HL-60 (cell line): ENCODE measurements at regions not wholly inside any gene's neighbourhood (a gene's known extent, or its start where the extent isn't known, plus 50 kb on each side); places are given as distances from the start of the nearest gene placed in this dataset.

Experiments used
- DNase-seq, 2 experiments: peaks; one replicate each; pipeline ENCODE4 v3.0.0-alpha.2; 2010 to 2020; ENCODE audit warnings: low read depth in 1 of 2, low spot score in 1 of 2
- H3K27ac ChIP-seq: fragments of 250-450 bp; sonication (Bioruptor Pico); replicated peaks from 2 replicates; pipeline ENCODE4 v1.5.1; 2020; ENCODE audit warnings: mild to moderate bottlenecking, moderate library complexity
- H3K27me3 ChIP-seq: fragments of 250-450 bp; sonication (Bioruptor Pico); 2 replicates; pipeline ENCODE4 v1.5.1; 2021; ENCODE audit warnings: mild to moderate bottlenecking, moderate library complexity; ENCODE audit not compliant: insufficient read depth, poor library complexity, severe bottlenecking
- H3K4me3 ChIP-seq: replicated peaks from 2 replicates; pipeline ENCODE4 v1.5.1; 2011; ENCODE audit warnings: mild to moderate bottlenecking, control low read depth, low read length; ENCODE audit not compliant: insufficient read depth
- CTCF ChIP-seq: IDR thresholded peaks from one replicate; pipeline ENCODE4 v1.5.1; 2011; ENCODE audit warnings: low read length, control low read depth, inconsistent platforms; ENCODE audit not compliant: insufficient read depth
- GABPA ChIP-seq: IDR thresholded peaks from 2 replicates; pipeline ENCODE4 v1.6.1; 2012; ENCODE audit warnings: low read depth
- POLR2AphosphoS5 ChIP-seq: IDR thresholded peaks from 2 replicates; pipeline ENCODE4 v1.6.1; 2012; ENCODE audit warnings: low read depth
- REST ChIP-seq: IDR thresholded peaks from 2 replicates; pipeline ENCODE4 v1.6.1; 2012; ENCODE audit warnings: low read depth; ENCODE audit not compliant: insufficient replicate concordance
- SPI1 ChIP-seq: IDR thresholded peaks from 2 replicates; pipeline ENCODE4 v1.6.1; 2012; ENCODE audit warnings: low read depth, mild to moderate bottlenecking, borderline replicate concordance

- no peak for TF ChIP-seq CTCF
- TF ChIP-seq SPI1: no peak
- TF ChIP-seq GABPA: no peak
- TF ChIP-seq REST: no peak
- TF ChIP-seq POLR2AphosphoS5: no peak
- no peak for DNase-seq
- no peak overlapping the region for H3K4me3 ChIP-seq
These were observed 196.1 kb downstream of the ANXA1 start for GRCh38 chr9:73347720-73348119.

GRCh38 chr9:73348471-73348870 lies 196.8 kb downstream of the ANXA1 start:
- TF ChIP-seq CTCF (no peak), POLR2AphosphoS5 (no peak), REST (peak; percentile 92)
- H3K4me3 ChIP-seq: no peak overlapping the region
- no peak overlapping the region for H3K27ac ChIP-seq
- no peaks in the 10 kb centered on the region for H3K27me3 ChIP-seq
- no peak for DNase-seq

More at GRCh38 chr9:73347720-73348119, 196.1 kb downstream of the ANXA1 start:
- H3K27me3 ChIP-seq: no peaks in the 10 kb centered on the region
- H3K27ac ChIP-seq: no peak overlapping the region

- Histone ChIP-seq H3K4me3 (no peak overlapping the region), H3K27ac (no peak overlapping the region), H3K27me3 (no peaks in the 10 kb centered on the region)
- no peak for TF ChIP-seq SPI1
- TF ChIP-seq GABPA: no peak
- TF ChIP-seq REST: no peak
- no peak for TF ChIP-seq POLR2AphosphoS5
- no peak for TF ChIP-seq CTCF
- no peak for DNase-seq
These were observed 197.8 kb downstream of the ANXA1 start for GRCh38 chr9:73349476-73349875.
